Mesendoderm (in vitro differentiated cells): ENCODE measurements at regions not wholly inside any gene's neighbourhood (a gene's known extent, or its start where the extent isn't known, plus 50 kb on each side); places are given as distances from the start of the nearest gene placed in this dataset.
A peak's percentile ranks its signal among the peaks of the same experiment; 100 is the strongest.

Source experiments
- DNase-seq: peaks from one replicate; pipeline ENCODE4 v3.0.0; 2013
- H2AK5ac ChIP-seq: 2 replicates; pipeline ENCODE4 v1.6.1; 2013; ENCODE audit warnings: low read length, inconsistent platforms
- H2BK120ac ChIP-seq: 2 replicates; pipeline ENCODE4 v1.6.1; 2013; ENCODE audit warnings: low read depth, mild to moderate bottlenecking, low read length, moderate library complexity, mixed read lengths
- H2BK15ac ChIP-seq: replicated peaks from 2 replicates; pipeline ENCODE4 v1.6.1; 2013; ENCODE audit warnings: low read depth, mild to moderate bottlenecking, moderate library complexity
- H2BK5ac ChIP-seq: 2 replicates; pipeline ENCODE4 v1.6.1; 2013; ENCODE audit warnings: low read length, inconsistent platforms
- H3K18ac ChIP-seq: 2 replicates; pipeline ENCODE4 v1.6.1; 2013; ENCODE audit warnings: mild to moderate bottlenecking, low read length, mixed read lengths
- H3K23ac ChIP-seq: one replicate; pipeline ENCODE4 v1.6.1; 2013; ENCODE audit warnings: low read length
- H3K27ac ChIP-seq: 2 replicates; pipeline ENCODE4 v1.5.1; 2013; ENCODE audit warnings: low read depth, mild to moderate bottlenecking, inconsistent platforms, low read length, moderate library complexity
- H3K27me3 ChIP-seq: 2 replicates; pipeline ENCODE4 v1.6.1; 2013; ENCODE audit warnings: low read length, control low read depth, mild to moderate bottlenecking, inconsistent platforms; ENCODE audit not compliant: insufficient read depth, poor library complexity
- H3K36me3 ChIP-seq: 2 replicates; pipeline ENCODE4 v1.6.1; 2013; ENCODE audit warnings: low read length, inconsistent platforms; ENCODE audit not compliant: control insufficient read depth, insufficient read depth
- H3K4ac ChIP-seq: one replicate; pipeline ENCODE4 v1.6.1; 2013; ENCODE audit warnings: low read depth, mild to moderate bottlenecking, low read length, moderate library complexity
- H3K4me1 ChIP-seq: 2 replicates; pipeline ENCODE4 v1.6.1; 2013; ENCODE audit warnings: low read depth, low read length, inconsistent platforms; ENCODE audit not compliant: control insufficient read depth
- H3K4me2 ChIP-seq: 2 replicates; pipeline ENCODE4 v1.6.1; 2013; ENCODE audit warnings: low read length
- H3K4me3 ChIP-seq: 2 replicates; pipeline ENCODE4 v1.5.1; 2013; ENCODE audit warnings: mild to moderate bottlenecking, low read length
- H3K56ac ChIP-seq: one replicate; pipeline ENCODE4 v1.6.1; 2013; ENCODE audit warnings: low read length
- H3K79me1 ChIP-seq: 2 replicates; pipeline ENCODE4 v1.6.1; 2013; ENCODE audit warnings: low read length, inconsistent platforms
- H3K79me2 ChIP-seq: 2 replicates; pipeline ENCODE4 v1.6.1; 2013; ENCODE audit warnings: mild to moderate bottlenecking, low read length; ENCODE audit not compliant: control insufficient read depth, insufficient read depth
- H3K9ac ChIP-seq: 2 replicates; pipeline ENCODE4 v1.6.1; 2013; ENCODE audit warnings: low read length, inconsistent platforms
- H4K5ac ChIP-seq: one replicate; pipeline ENCODE4 v1.6.1; 2013; ENCODE audit warnings: low read length
- H4K8ac ChIP-seq: one replicate; pipeline ENCODE4 v1.6.1; 2013; ENCODE audit warnings: low read depth, mild to moderate bottlenecking, control low read depth, low read length, moderate library complexity
- WGBS: extraction: QIAGEN DNeasy Blood & Tissue Kit; methylation state at CpG from one replicate; pipeline ENCODE4 v1.1.7; 2013; ENCODE audit warnings: low lambda C conversion rate, missing lambda C conversion rate; ENCODE audit not compliant: insufficient coverage; ENCODE audit errors: extremely low coverage; 5-methylcytosine and 5-hydroxymethylcytosine counted together

DNA sequence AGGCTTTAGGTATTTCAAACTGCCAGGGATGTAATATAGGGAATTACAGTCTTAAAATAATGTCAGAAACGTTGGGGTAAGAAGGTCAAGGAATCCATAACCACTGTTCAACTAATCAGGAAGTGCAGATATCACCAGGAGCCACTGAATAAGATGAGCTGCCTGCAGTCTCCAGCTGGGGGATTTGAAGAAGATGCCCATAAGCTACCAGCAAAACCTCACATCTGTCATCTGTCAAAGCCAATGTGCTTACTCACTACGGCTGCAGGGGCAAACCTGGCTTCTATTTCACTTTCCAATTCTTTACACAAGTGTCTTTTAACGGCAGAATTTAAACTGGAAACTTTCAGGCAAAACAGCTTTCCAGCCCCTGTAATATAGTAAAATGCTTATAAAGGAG lies 1410.1 kb upstream of the ATXN8OS start:
- Histone ChIP-seq H3K27me3 (no peaks in the 10 kb centered on the region), H3K27ac (no peak overlapping the region), H3K4me2 (no peak overlapping the region), H3K4me1 (no peaks in the 10 kb centered on the region), H3K4ac (no peak overlapping the region), H4K8ac (no peak overlapping the region), H2BK15ac (no peak overlapping the region), H2BK5ac (no peak overlapping the region), H3K23ac (no peak overlapping the region), H3K4me3 (no peak overlapping the region), H3K18ac (no peak overlapping the region), H3K79me2 (no peaks in the 10 kb centered on the region), H3K79me1 (no peaks in the 10 kb centered on the region), H2AK5ac (no peak overlapping the region), H3K9ac (no peak overlapping the region), H4K5ac (no peak overlapping the region), H2BK120ac (no peak overlapping the region), H3K56ac (no peak overlapping the region), H3K36me3 (no peaks in the 10 kb centered on the region)
- DNase-seq: no peak
- WGBS: no CpG with 5 or more reads among the region's 3 CpGs

DNA sequence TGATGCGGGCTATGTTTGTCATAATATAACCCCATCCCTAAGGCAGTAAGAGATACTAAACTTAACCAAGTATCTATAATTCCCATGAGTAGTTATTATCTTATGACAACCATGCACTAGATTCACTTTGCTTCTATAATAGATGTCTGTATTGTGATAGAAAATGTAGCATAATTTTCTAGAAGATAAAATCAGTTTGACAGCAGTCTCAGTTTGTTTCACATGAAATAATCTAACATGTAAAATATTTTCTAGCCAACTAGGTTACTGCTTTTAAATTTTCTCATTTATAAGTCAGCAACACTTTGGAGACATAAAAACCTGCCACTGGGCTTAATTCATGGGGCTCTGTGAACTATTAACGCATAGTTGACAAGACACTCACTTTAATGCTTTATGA lies 1410.7 kb upstream of the ATXN8OS start:
- Histone ChIP-seq H3K27ac (no peak overlapping the region), H3K4me2 (no peak overlapping the region), H2BK15ac (no peak overlapping the region), H2AK5ac (no peak overlapping the region), H3K56ac (no peak overlapping the region), H3K23ac (no peak overlapping the region), H3K79me1 (no peaks in the 10 kb centered on the region), H3K36me3 (no peaks in the 10 kb centered on the region), H3K4me3 (no peak overlapping the region), H2BK120ac (no peak overlapping the region), H4K5ac (no peak overlapping the region), H3K9ac (no peak overlapping the region), H3K4ac (no peak overlapping the region), H3K4me1 (no peaks in the 10 kb centered on the region), H2BK5ac (no peak overlapping the region), H3K27me3 (no peaks in the 10 kb centered on the region), H3K18ac (no peak overlapping the region), H4K8ac (no peak overlapping the region), H3K79me2 (no peaks in the 10 kb centered on the region)
- DNase-seq: no peak
- no CpG with 5 or more reads among the region's 2 CpGs for WGBS

DNA sequence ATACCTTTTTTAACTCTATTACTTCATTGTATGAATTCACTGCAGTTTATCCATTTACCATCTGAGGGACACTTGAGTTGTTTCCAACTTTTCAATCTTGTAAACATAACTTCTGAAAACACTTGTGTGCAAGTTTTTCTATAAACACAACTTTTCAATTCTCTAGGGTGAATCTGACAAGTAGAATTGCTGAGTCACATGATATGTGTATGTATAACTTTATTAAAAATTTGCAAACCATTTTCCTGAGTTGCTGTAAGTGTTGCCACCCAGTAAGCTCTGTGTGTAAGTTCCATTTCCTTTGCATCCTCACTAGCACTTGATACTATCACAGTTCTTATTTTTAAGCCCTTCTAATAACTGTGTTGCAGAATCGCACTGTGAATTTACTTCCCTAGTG lies 1415.6 kb upstream of the ATXN8OS start:
- H3K27ac ChIP-seq: no peak overlapping the region
- H2AK5ac ChIP-seq: no peak overlapping the region
- H3K27me3 ChIP-seq: no peaks in the 10 kb centered on the region
- H3K18ac ChIP-seq: no peak overlapping the region
- no peak overlapping the region for H3K4me3 ChIP-seq
- H3K79me1 ChIP-seq: no peaks in the 10 kb centered on the region
- H3K23ac ChIP-seq: no peak overlapping the region
- WGBS: no CpG with 5 or more reads among the region's 1 CpG
- DNase-seq: no peak
- no peak overlapping the region for H3K56ac ChIP-seq
- H3K4ac ChIP-seq: no peak overlapping the region
- no peak overlapping the region for H4K5ac ChIP-seq
- no peak overlapping the region for H3K9ac ChIP-seq
- H3K36me3 ChIP-seq: no peaks in the 10 kb centered on the region
- H3K4me2 ChIP-seq: no peak overlapping the region
- H3K4me1 ChIP-seq: peaks cover 3% of the 10 kb centered on the region
- no peak overlapping the region for H2BK15ac ChIP-seq
- H2BK120ac ChIP-seq: no peak overlapping the region
- no peak overlapping the region for H4K8ac ChIP-seq
- H3K79me2 ChIP-seq: no peaks in the 10 kb centered on the region
- no peak overlapping the region for H2BK5ac ChIP-seq

DNA sequence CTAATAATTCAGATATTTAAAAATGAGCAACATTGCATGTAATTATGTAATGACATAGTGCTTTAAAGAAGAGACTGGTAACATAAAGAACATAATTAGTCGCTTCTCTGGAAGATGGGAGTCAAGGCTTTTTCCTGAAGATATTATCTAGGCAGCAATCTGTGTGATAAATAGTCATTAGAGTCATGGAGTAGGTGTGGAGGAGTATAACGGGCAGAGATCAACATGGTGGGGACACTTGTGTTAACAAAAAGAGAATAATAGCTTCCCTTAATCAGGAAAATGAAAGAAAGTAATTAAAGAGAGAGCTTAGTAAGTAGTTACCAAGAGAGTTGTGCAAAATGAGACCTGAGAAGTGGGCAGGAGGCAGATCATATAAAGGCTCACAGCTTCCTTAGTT lies 1417.1 kb upstream of the ATXN8OS start:
- H2BK15ac ChIP-seq: no peak overlapping the region
- no peak overlapping the region for H2BK120ac ChIP-seq
- H3K27ac ChIP-seq: no peak overlapping the region
- no peak overlapping the region for H3K18ac ChIP-seq
- no peaks in the 10 kb centered on the region for H3K79me1 ChIP-seq
- no peak overlapping the region for H2BK5ac ChIP-seq
- no peak overlapping the region for H3K9ac ChIP-seq
- no peak overlapping the region for H3K56ac ChIP-seq
- no peaks in the 10 kb centered on the region for H3K79me2 ChIP-seq
- H3K4me2 ChIP-seq: no peak overlapping the region
- no peaks in the 10 kb centered on the region for H3K36me3 ChIP-seq
- DNase-seq: peak; percentile 65
- no peak overlapping the region for H3K4ac ChIP-seq
- no peak overlapping the region for H3K4me3 ChIP-seq
- H4K8ac ChIP-seq: no peak overlapping the region
- peaks cover 3% of the 10 kb centered on the region for H3K4me1 ChIP-seq
- no peak overlapping the region for H3K23ac ChIP-seq
- H3K27me3 ChIP-seq: no peaks in the 10 kb centered on the region
- no peak overlapping the region for H4K5ac ChIP-seq
- H2AK5ac ChIP-seq: no peak overlapping the region
- WGBS: no CpG with 5 or more reads among the region's 2 CpGs

DNA sequence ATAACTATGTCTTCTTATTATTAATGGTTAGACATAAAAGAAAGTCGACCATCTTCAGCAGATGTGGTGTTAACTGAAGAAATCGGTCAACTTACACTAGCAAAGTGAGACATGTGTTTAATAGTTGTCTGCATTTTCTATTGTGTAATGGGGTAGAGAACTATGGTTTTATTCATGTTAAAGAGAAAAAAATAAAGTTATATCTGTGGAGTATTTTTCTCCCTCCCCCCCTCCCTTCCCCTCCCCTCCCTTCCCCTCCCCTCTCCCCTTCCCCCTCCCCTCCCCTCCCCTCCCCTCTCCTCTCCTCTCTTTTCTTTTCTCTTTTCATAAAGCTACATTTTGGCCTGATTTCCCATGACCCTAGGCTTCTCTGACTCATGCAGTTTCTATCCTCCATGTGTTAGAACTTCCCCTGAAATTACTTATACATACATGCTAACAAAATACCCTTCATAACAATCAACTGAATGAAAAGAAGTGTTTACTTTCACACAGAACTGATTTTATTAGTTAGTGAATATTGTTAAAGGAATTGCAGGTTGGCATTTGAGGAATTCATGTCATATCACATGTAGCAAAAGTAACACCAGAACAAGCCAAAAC lies 1431.0 kb upstream of the ATXN8OS start:
- H3K18ac ChIP-seq: no peak overlapping the region
- no peaks in the 10 kb centered on the region for H3K79me2 ChIP-seq
- H3K27ac ChIP-seq: no peak overlapping the region
- H3K79me1 ChIP-seq: no peaks in the 10 kb centered on the region
- H2BK120ac ChIP-seq: no peak overlapping the region
- H2AK5ac ChIP-seq: no peak overlapping the region
- H3K23ac ChIP-seq: no peak overlapping the region
- no peak overlapping the region for H4K8ac ChIP-seq
- no peak overlapping the region for H2BK5ac ChIP-seq
- DNase-seq: no peak
- no peak overlapping the region for H3K9ac ChIP-seq
- no peaks in the 10 kb centered on the region for H3K36me3 ChIP-seq
- H3K56ac ChIP-seq: no peak overlapping the region
- no CpG with 5 or more reads among the region's 2 CpGs for WGBS
- no peak overlapping the region for H4K5ac ChIP-seq
- H3K4ac ChIP-seq: no peak overlapping the region
- H2BK15ac ChIP-seq: no peak overlapping the region
- H3K4me2 ChIP-seq: no peak overlapping the region
- H3K4me1 ChIP-seq: peaks cover 2% of the 10 kb centered on the region
- H3K27me3 ChIP-seq: no peaks in the 10 kb centered on the region
- no peak overlapping the region for H3K4me3 ChIP-seq

DNA sequence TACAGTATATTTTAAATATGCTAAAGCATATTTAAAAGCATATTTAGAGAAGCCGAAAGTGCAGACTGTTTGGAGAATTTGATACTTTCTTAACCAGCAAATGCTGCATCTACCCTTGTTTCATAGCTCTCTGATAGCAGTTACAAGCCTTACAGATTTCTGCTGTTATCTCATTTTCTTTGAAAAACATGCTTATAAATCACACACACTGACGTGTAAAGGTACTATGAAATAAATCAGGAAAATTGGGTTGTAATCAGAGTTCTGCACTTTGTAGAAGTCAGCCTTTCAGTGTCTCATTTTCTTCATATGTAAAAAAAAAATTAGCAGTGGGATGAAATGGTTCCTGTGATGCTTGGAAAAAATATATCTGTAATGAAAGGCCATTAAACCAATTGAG lies 1432.4 kb upstream of the ATXN8OS start:
- Histone ChIP-seq H2AK5ac (no peak overlapping the region), H3K36me3 (no peaks in the 10 kb centered on the region), H3K27ac (no peak overlapping the region), H3K79me1 (no peaks in the 10 kb centered on the region), H3K4me3 (no peak overlapping the region), H3K56ac (no peak overlapping the region), H2BK120ac (no peak overlapping the region), H4K8ac (no peak overlapping the region), H3K18ac (no peak overlapping the region), H3K23ac (no peak overlapping the region), H3K79me2 (no peaks in the 10 kb centered on the region), H3K9ac (no peak overlapping the region), H3K27me3 (no peaks in the 10 kb centered on the region), H4K5ac (no peak overlapping the region), H3K4ac (no peak overlapping the region), H3K4me1 (peaks cover 2% of the 10 kb centered on the region), H2BK15ac (no peak overlapping the region), H2BK5ac (no peak overlapping the region), H3K4me2 (no peak overlapping the region)
- no peak for DNase-seq
- WGBS: no CpG with 5 or more reads among the region's 2 CpGs
